ENCODE measurements at regions not wholly inside any gene's neighbourhood (a gene's known extent, or its start where the extent isn't known, plus 50 kb on each side); places are given as distances from the start of the nearest gene placed in this dataset.

DNA sequence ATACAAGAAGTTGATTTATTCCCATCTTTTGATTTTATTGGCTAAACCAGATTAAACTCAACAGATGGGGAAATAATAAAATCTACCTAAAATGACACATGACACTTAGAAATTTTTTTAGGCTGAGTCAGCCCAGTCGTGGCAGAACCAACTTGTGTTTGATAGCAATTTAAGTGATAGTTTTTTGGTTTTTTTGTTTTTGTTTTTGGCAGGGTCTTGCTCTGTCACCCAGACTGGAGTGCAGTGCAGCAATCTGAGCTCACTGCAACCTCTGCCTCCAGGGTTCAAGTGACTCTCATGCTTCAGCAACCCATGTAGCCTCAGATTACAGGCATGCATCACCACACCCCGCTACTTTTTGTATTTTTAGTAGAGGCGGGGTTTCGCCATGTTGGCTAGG, 370.3 kb upstream of the NOCT start:
- H3K36me3 ChIP-seq (replicated peaks in 1 of 2; ENCODE audit: insufficient read depth in 1 of 2, low read depth in 2 of 2) = no peaks in the 10 kb centered on the region
- no peak for DNase-seq
- no peak for ATAC-seq
- H3K27me3 ChIP-seq = no peaks in the 10 kb centered on the region
- WGBS, 2 donors = 66 to 72% methylated on average over 4 of the region's 4 CpGs
- H3K4me3 ChIP-seq = no peak overlapping the region
- H3K4me1 ChIP-seq = no peaks in the 10 kb centered on the region
- intact Hi-C loops (cut with DNase I) = no loop called here
- TF ChIP-seq, protein P1, sequence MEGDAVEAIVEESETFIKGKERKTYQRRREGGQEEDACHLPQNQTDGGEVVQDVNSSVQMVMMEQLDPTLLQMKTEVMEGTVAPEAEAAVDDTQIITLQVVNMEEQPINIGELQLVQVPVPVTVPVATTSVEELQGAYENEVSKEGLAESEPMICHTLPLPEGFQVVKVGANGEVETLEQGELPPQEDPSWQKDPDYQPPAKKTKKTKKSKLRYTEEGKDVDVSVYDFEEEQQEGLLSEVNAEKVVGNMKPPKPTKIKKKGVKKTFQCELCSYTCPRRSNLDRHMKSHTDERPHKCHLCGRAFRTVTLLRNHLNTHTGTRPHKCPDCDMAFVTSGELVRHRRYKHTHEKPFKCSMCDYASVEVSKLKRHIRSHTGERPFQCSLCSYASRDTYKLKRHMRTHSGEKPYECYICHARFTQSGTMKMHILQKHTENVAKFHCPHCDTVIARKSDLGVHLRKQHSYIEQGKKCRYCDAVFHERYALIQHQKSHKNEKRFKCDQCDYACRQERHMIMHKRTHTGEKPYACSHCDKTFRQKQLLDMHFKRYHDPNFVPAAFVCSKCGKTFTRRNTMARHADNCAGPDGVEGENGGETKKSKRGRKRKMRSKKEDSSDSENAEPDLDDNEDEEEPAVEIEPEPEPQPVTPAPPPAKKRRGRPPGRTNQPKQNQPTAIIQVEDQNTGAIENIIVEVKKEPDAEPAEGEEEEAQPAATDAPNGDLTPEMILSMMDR (IDR thresholded peaks at IDR 0.05) = no peak
- no peak for TF ChIP-seq POLR2A (IDR thresholded peaks at IDR 0.05)
- no peaks in the 10 kb centered on the region for H3K9me3 ChIP-seq
- no peak overlapping the region for H3K27ac ChIP-seq

GRCh38 chr4:138644322-138644721, 371.3 kb upstream of the NOCT start:
- 37 to 40% methylated on average over 5 of the region's 5 CpGs for WGBS, 2 donors
- intact Hi-C loops (cut with DNase I) = no loop called here
- no peaks in the 10 kb centered on the region for H3K27me3 ChIP-seq
- TF ChIP-seq POLR2A (IDR thresholded peaks at IDR 0.05) = no peak
- TF ChIP-seq, protein P1 (IDR thresholded peaks at IDR 0.05) = no peak
- H3K4me1 ChIP-seq = no peaks in the 10 kb centered on the region
- no peak for ATAC-seq
- H3K27ac ChIP-seq = no peak overlapping the region
- DNase-seq = no peak
- H3K9me3 ChIP-seq = no peaks in the 10 kb centered on the region
- no peaks in the 10 kb centered on the region for H3K36me3 ChIP-seq (replicated peaks in 1 of 2; ENCODE audit: insufficient read depth in 1 of 2, low read depth in 2 of 2)
- no peak overlapping the region for H3K4me3 ChIP-seq

DNA sequence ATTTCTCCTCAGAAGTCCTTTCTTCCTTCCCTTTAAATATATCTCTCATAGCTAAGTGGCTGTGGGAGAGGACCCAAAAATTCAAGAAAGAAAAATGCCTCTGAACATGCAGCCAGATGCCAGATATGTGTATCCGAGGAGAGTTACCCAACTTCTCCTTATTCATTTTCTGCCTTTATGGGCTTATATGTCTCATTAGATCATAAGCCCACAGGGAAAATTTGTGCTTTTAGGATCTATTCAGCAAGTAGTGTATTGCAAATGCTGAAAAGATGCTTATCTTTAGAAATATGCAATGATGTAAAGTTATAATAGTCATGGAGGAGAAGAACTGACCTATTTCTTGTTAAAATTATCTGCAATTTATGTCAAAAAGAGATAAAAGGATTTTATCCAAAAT, 371.8 kb upstream of the NOCT start:
- H3K27ac ChIP-seq = no peak overlapping the region

GRCh38 chr4:138639018-138639741, 376.4 kb upstream of the NOCT start:
- TF ChIP-seq, protein P1 (IDR thresholded peaks at IDR 0.05) = no peak
- TF ChIP-seq POLR2A (IDR thresholded peaks at IDR 0.05) = no peak

More for the DNA sequence above, 371.8 kb upstream of the NOCT start:
- no peaks in the 10 kb centered on the region for H3K4me1 ChIP-seq
- H3K4me3 ChIP-seq = no peak overlapping the region
- intact Hi-C loops (cut with DNase I) = no loop called here
- DNase-seq (no peak), ATAC-seq (no peak)
- no peaks in the 10 kb centered on the region for H3K9me3 ChIP-seq
- WGBS, 2 donors = 59 to 76% methylated on average over 1 of the region's 1 CpG
- TF ChIP-seq POLR2A (IDR thresholded peaks at IDR 0.05) = no peak
- TF ChIP-seq, protein P1 (IDR thresholded peaks at IDR 0.05) = no peak
- no peaks in the 10 kb centered on the region for H3K27me3 ChIP-seq
- H3K36me3 ChIP-seq (replicated peaks in 1 of 2; ENCODE audit: insufficient read depth in 1 of 2, low read depth in 2 of 2) = no peaks in the 10 kb centered on the region

GRCh38 chr4:138636781-138637180, 378.8 kb upstream of the NOCT start:
- no peak for DNase-seq

More at GRCh38 chr4:138639018-138639741, 376.4 kb upstream of the NOCT start:
- intact Hi-C loops (cut with DNase I) = no loop called here
- DNase-seq (no peak), ATAC-seq (no peak)
- H3K27ac ChIP-seq = no peak overlapping the region
- H3K4me1 ChIP-seq = no peaks in the 10 kb centered on the region
- H3K27me3 ChIP-seq = no peaks in the 10 kb centered on the region
- no peak overlapping the region for H3K4me3 ChIP-seq
- no peaks in the 10 kb centered on the region for H3K36me3 ChIP-seq (replicated peaks in 1 of 2; ENCODE audit: insufficient read depth in 1 of 2, low read depth in 2 of 2)
- no peaks in the 10 kb centered on the region for H3K9me3 ChIP-seq

More at GRCh38 chr4:138636781-138637180, 378.8 kb upstream of the NOCT start:
- intact Hi-C loops (cut with DNase I) = no loop called here
- Histone ChIP-seq H3K4me1 (no peaks in the 10 kb centered on the region), H3K36me3 (replicated peaks in 1 of 2; ENCODE audit: insufficient read depth in 1 of 2, low read depth in 2 of 2) (no peaks in the 10 kb centered on the region), H3K4me3 (no peak overlapping the region), H3K9me3 (no peaks in the 10 kb centered on the region), H3K27ac (no peak overlapping the region), H3K27me3 (no peaks in the 10 kb centered on the region)
- TF ChIP-seq POLR2A (IDR thresholded peaks at IDR 0.05) = no peak
- TF ChIP-seq, protein P1 (IDR thresholded peaks at IDR 0.05) = no peak
- 84 to 85% methylated on average over 7 of the region's 7 CpGs for WGBS, 2 donors
- ATAC-seq = no peak
